Keratinocyte (primary cell): ENCODE measurements at regions not wholly inside any gene's neighbourhood (a gene's known extent, or its start where the extent isn't known, plus 50 kb on each side); places are given as distances from the start of the nearest gene placed in this dataset.

Experiments
- EZH2 ChIP-seq: IDR thresholded peaks from one replicate; pipeline ENCODE4 v1.6.1; 2012; ENCODE audit warnings: inconsistent platforms, mild to moderate bottlenecking, low read length, moderate library complexity
- TF ChIP-seq, protein P1 (sequence below), 3 experiments: IDR thresholded peaks in 1 of 3; conservative IDR thresholded peaks in 1 of 3; optimal IDR thresholded peaks in 1 of 3; 2 replicates in 2 of 3; 3 replicates in 1 of 3; pipeline versions ENCODE3 to v1.5.1; 2011; ENCODE audit warnings: low read length in 3 of 3, mild to moderate bottlenecking in 3 of 3, moderate library complexity in 2 of 3, control low read depth in 1 of 3, inconsistent platforms in 1 of 3; ENCODE audit not compliant: insufficient read depth in 2 of 3; ENCODE audit errors: extremely low read depth in 1 of 3

DNA sequence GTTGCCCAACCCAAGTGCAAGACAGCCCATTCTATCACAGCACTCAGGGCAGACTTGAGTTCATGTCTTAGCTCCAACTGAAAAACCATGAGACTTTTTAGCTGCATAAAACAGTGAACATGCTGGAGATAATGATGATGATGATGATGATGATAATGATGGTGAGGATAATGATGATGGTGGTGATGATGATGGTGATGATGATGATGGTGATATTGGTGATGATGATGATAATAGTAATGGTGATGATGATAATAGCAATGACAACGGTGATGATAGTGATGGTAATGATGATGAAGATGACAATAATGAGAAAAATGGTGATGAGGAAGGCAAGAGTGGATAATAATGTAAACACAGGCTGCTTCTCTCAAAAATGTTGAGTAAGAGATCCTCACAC, 576.2 kb downstream of the BCL11B start:
- TF ChIP-seq, protein P1, sequence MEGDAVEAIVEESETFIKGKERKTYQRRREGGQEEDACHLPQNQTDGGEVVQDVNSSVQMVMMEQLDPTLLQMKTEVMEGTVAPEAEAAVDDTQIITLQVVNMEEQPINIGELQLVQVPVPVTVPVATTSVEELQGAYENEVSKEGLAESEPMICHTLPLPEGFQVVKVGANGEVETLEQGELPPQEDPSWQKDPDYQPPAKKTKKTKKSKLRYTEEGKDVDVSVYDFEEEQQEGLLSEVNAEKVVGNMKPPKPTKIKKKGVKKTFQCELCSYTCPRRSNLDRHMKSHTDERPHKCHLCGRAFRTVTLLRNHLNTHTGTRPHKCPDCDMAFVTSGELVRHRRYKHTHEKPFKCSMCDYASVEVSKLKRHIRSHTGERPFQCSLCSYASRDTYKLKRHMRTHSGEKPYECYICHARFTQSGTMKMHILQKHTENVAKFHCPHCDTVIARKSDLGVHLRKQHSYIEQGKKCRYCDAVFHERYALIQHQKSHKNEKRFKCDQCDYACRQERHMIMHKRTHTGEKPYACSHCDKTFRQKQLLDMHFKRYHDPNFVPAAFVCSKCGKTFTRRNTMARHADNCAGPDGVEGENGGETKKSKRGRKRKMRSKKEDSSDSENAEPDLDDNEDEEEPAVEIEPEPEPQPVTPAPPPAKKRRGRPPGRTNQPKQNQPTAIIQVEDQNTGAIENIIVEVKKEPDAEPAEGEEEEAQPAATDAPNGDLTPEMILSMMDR (optimal IDR thresholded peaks at IDR 0.05 in 1 of 3, IDR thresholded peaks at IDR 0.05 in 1 of 3, conservative IDR thresholded peaks at IDR 0.05 in 1 of 3; ENCODE audit: extremely low read depth in 1 of 3, insufficient read depth in 2 of 3, low read length in 3 of 3), result no peak
- no peak for TF ChIP-seq EZH2
